Esophagus muscularis mucosa (tissue), 3 donors: ENCODE measurements at regions not wholly inside any gene's neighbourhood (a gene's known extent, or its start where the extent isn't known, plus 50 kb on each side); places are given as distances from the start of the nearest gene placed in this dataset.

Source experiments
- CTCF ChIP-seq, 3 experiments: fragments of 200-600 bp in 2 of 3; fragments of 450-650 bp in 1 of 3; sonication (generic) in 2 of 3; IDR thresholded peaks; one replicate each; pipeline ENCODE4 v1.5.1; 2017 to 2019; ENCODE audit warnings: antibody characterized with exemption in 3 of 3, mild to moderate bottlenecking in 2 of 3, moderate library complexity in 1 of 3
- POLR2A ChIP-seq: fragments of 450-650 bp; IDR thresholded peaks from one replicate; pipeline ENCODE4 v1.6.1; 2017; ENCODE audit warnings: antibody characterized with exemption, moderate library complexity, mild to moderate bottlenecking, low read depth

GRCh38 chr5:26231316-26231715 lies 807.1 kb downstream of the CDH9 start:
- TF ChIP-seq CTCF (IDR thresholded peaks at IDR 0.05) (no peak), POLR2A (no peak)
